ENCODE measurements at regions not wholly inside any gene's neighbourhood (a gene's known extent, or its start where the extent isn't known, plus 50 kb on each side); places are given as distances from the start of the nearest gene placed in this dataset.

- Histone ChIP-seq H3K27ac (ENCODE audit: low read depth, low read length) (no peak overlapping the region), H3K9me3 (ENCODE audit: control insufficient read depth in 5 of 5, low read length in 5 of 5) (no peaks in the 10 kb centered on the region), H3K36me3 (ENCODE audit: control insufficient read depth in 5 of 5, insufficient read depth in 5 of 5, low read length in 5 of 5) (no peaks in the 10 kb centered on the region), H3K27me3 (ENCODE audit: control insufficient read depth in 5 of 5, insufficient read depth in 4 of 5, low read length in 5 of 5) (peaks cover 0 to 6% (median 3%) of the 10 kb centered on the region in 5 donors), H3K4me3 (ENCODE audit: low read depth in 1 of 5, low read length in 5 of 5) (no peak overlapping the region), H3K4me1 (ENCODE audit: control insufficient read depth in 5 of 5, insufficient read depth in 5 of 5, low read length in 5 of 5) (no peaks in the 10 kb centered on the region), H3K9ac (ENCODE audit: low read length in 5 of 5) (no peak overlapping the region)
These were observed 57.2 kb upstream of the NTF3 start for GRCh38 chr12:5374713-5375112.

- Histone ChIP-seq H3K9me3 (ENCODE audit: control insufficient read depth in 5 of 5, low read length in 5 of 5) (no peaks in the 10 kb centered on the region), H3K27me3 (ENCODE audit: control insufficient read depth in 5 of 5, insufficient read depth in 4 of 5, low read length in 5 of 5) (peaks cover 0 to 6% (median 3%) of the 10 kb centered on the region in 5 donors), H3K9ac (ENCODE audit: low read length in 5 of 5) (no peak overlapping the region), H3K27ac (ENCODE audit: low read depth, low read length) (no peak overlapping the region), H3K36me3 (ENCODE audit: control insufficient read depth in 5 of 5, insufficient read depth in 5 of 5, low read length in 5 of 5) (no peaks in the 10 kb centered on the region), H3K4me3 (ENCODE audit: low read depth in 1 of 5, low read length in 5 of 5) (no peak overlapping the region), H3K4me1 (ENCODE audit: control insufficient read depth in 5 of 5, insufficient read depth in 5 of 5, low read length in 5 of 5) (no peaks in the 10 kb centered on the region)
These were observed 56.2 kb upstream of the NTF3 start for GRCh38 chr12:5375547-5376295.

DNA sequence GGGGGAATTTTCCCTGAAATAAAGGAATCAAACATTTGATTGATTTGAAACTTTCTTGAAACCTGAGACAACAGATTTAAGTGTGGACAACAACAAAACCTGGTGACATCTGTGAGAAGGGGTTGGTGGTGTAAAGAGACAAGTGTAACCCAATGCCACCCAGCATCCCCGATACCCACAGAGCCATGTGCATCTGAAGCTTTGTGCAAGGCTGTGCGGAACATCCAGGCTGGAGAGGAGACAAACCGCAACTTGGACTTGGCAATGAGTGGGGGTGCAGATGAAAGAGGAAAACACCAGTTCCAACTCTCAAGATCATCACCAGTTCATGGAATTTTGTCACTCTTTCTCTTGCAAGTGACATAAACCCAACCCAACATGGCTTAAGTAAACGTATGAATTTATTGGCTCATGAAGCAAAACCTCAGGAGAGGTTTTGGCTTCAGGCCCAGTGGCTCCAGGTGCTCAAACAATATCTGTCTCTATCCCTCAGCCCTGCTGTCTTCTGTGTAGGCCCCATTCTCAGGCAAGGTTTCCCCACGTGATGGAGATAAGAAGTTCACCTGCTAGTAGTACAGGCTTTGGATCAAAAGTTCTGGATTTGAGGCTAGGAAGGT, 55.2 kb upstream of the NTF3 start:
- Histone ChIP-seq H3K4me3 (ENCODE audit: low read depth in 1 of 5, low read length in 5 of 5) (no peak overlapping the region), H3K36me3 (ENCODE audit: control insufficient read depth in 5 of 5, insufficient read depth in 5 of 5, low read length in 5 of 5) (no peaks in the 10 kb centered on the region), H3K4me1 (ENCODE audit: control insufficient read depth in 5 of 5, insufficient read depth in 5 of 5, low read length in 5 of 5) (no peaks in the 10 kb centered on the region), H3K27me3 (ENCODE audit: control insufficient read depth in 5 of 5, insufficient read depth in 4 of 5, low read length in 5 of 5) (peaks cover 0 to 6% (median 3%) of the 10 kb centered on the region in 5 donors), H3K27ac (ENCODE audit: low read depth, low read length) (no peak overlapping the region), H3K9me3 (ENCODE audit: control insufficient read depth in 5 of 5, low read length in 5 of 5) (no peaks in the 10 kb centered on the region), H3K9ac (ENCODE audit: low read length in 5 of 5) (no peak overlapping the region)

GRCh38 chr12:5377997-5378592, 53.8 kb upstream of the NTF3 start:
- Histone ChIP-seq H3K36me3 (ENCODE audit: control insufficient read depth in 5 of 5, insufficient read depth in 5 of 5, low read length in 5 of 5) (no peaks in the 10 kb centered on the region), H3K4me1 (ENCODE audit: control insufficient read depth in 5 of 5, insufficient read depth in 5 of 5, low read length in 5 of 5) (no peaks in the 10 kb centered on the region), H3K9ac (ENCODE audit: low read length in 5 of 5) (no peak overlapping the region), H3K9me3 (ENCODE audit: control insufficient read depth in 5 of 5, low read length in 5 of 5) (no peaks in the 10 kb centered on the region), H3K27ac (ENCODE audit: low read depth, low read length) (no peak overlapping the region), H3K4me3 (ENCODE audit: low read depth in 1 of 5, low read length in 5 of 5) (no peak overlapping the region), H3K27me3 (ENCODE audit: control insufficient read depth in 5 of 5, insufficient read depth in 4 of 5, low read length in 5 of 5) (peaks cover 0 to 6% (median 5%) of the 10 kb centered on the region in 5 donors)

DNA sequence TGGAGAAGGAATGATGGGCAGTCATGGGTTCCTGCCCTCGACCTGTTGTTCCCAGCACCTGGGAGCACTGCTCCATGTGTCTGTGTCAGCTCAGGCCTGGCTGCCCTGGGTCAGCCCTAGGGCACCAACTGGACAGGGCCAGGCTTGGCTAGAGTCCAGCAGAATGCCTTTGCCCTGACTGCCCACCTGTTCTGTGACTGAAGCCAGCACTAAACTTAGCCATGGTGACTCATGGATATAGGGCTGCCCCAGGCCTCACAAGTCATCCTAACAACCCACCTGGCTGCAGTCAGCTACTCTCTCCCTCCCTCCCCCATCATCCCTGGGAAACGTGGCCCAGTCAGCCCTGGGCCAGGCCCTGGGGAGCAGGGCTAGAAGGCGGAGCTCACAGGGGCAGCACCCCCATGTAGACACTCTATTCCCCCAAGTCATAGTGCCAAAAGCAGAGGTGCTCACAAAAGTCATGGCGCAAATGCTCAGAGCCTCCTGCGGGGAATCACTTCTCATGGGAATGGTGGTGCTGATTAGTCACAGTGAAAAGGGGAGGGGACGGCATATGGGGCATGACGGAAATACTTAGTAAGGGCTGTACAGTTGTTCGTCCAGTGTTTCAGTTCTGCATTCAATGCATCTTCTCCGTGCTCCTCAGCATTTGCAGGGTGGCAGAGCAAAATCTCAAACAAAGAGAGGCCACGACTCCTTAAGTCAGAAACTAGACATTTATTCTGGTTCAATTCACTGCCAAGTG, 52.0 kb upstream of the NTF3 start:
- no peak overlapping the region for H3K9ac ChIP-seq (ENCODE audit: low read length in 5 of 5)
- no peaks in the 10 kb centered on the region for H3K4me1 ChIP-seq (ENCODE audit: control insufficient read depth in 5 of 5, insufficient read depth in 5 of 5, low read length in 5 of 5)
- no peaks in the 10 kb centered on the region for H3K36me3 ChIP-seq (ENCODE audit: control insufficient read depth in 5 of 5, insufficient read depth in 5 of 5, low read length in 5 of 5)
- H3K4me3 ChIP-seq (ENCODE audit: low read depth in 1 of 5, low read length in 5 of 5) = no peak overlapping the region
- H3K27ac ChIP-seq (ENCODE audit: low read depth, low read length) = no peak overlapping the region
- H3K9me3 ChIP-seq (ENCODE audit: control insufficient read depth in 5 of 5, low read length in 5 of 5) = no peaks in the 10 kb centered on the region
- H3K27me3 ChIP-seq (ENCODE audit: control insufficient read depth in 5 of 5, insufficient read depth in 4 of 5, low read length in 5 of 5) = peaks cover 0 to 6% (median 5%) of the 10 kb centered on the region in 5 donors

Measured in subcutaneous abdominal adipose tissue (tissue), 5 donors.